CD14-positive monocyte (primary cell): ENCODE measurements at regions not wholly inside any gene's neighbourhood (a gene's known extent, or its start where the extent isn't known, plus 50 kb on each side); places are given as distances from the start of the nearest gene placed in this dataset.

ENCODE experiments used
- DNase-seq, 3 donors: peaks; one replicate each; pipeline ENCODE4 v3.0.0-alpha.2; 2011 to 2022
- H2AFZ ChIP-seq: 2 replicates; pipeline ENCODE4 v1.6.0; 2012; ENCODE audit warnings: mild to moderate bottlenecking, low read depth, low read length, inconsistent platforms; ENCODE audit not compliant: insufficient read depth, poor library complexity, severe bottlenecking
- H3K27ac ChIP-seq, 2 donors: 1 replicate in 1 of 2; 2 replicates in 1 of 2; pipeline ENCODE4 v1.5.1; 2012 to 2013; ENCODE audit warnings: low read length in 2 of 2, control low read depth in 1 of 2, inconsistent platforms in 1 of 2, low read depth in 1 of 2, mild to moderate bottlenecking in 1 of 2
- H3K27me3 ChIP-seq, 2 donors: one replicate each; pipeline versions ENCODE4 v1.6.0 to v1.6.1; 2011 to 2013; ENCODE audit warnings: low read length in 2 of 2; ENCODE audit not compliant: control insufficient read depth in 2 of 2, insufficient read depth in 2 of 2
- H3K36me3 ChIP-seq, 2 donors: replicated peaks in 1 of 2; 1 replicate in 1 of 2; 2 replicates in 1 of 2; pipeline versions ENCODE4 v1.5.1 to v1.6.1; 2012 to 2013; ENCODE audit warnings: low read length in 2 of 2, control low read depth in 1 of 2, inconsistent platforms in 1 of 2, mild to moderate bottlenecking in 1 of 2; ENCODE audit not compliant: insufficient read depth in 2 of 2, control insufficient read depth in 1 of 2
- H3K4me1 ChIP-seq, 2 donors: 1 replicate in 1 of 2; 2 replicates in 1 of 2; pipeline versions ENCODE4 v1.5.1 to v1.6.1; 2012 to 2013; ENCODE audit warnings: low read length in 2 of 2, control low read depth in 1 of 2, inconsistent platforms in 1 of 2, mild to moderate bottlenecking in 1 of 2, moderate library complexity in 1 of 2; ENCODE audit not compliant: insufficient read depth in 2 of 2, control insufficient read depth in 1 of 2
- H3K4me2 ChIP-seq: replicated peaks from 2 replicates; pipeline ENCODE3; 2012; ENCODE audit warnings: low read length, moderate library complexity, mild to moderate bottlenecking; ENCODE audit not compliant: poor library complexity, severe bottlenecking; ENCODE audit errors: extremely low read depth
- H3K4me3 ChIP-seq, 3 experiments: fragments of 200-600 bp in 1 of 3; sonication (generic) in 1 of 3; replicated peaks in 1 of 3; 1 replicate in 2 of 3; 2 replicates in 1 of 3; pipeline ENCODE4 v1.5.1; 2011 to 2013; ENCODE audit warnings: low read length in 3 of 3, mild to moderate bottlenecking in 3 of 3, control low read depth in 2 of 3, low read depth in 2 of 3, inconsistent platforms in 1 of 3, moderate library complexity in 1 of 3
- H3K79me2 ChIP-seq: 2 replicates; pipeline ENCODE4 v1.6.0; 2012; ENCODE audit warnings: mild to moderate bottlenecking, control low read depth, inconsistent platforms, low read length, moderate library complexity; ENCODE audit not compliant: insufficient read depth
- H3K9ac ChIP-seq: 2 replicates; pipeline ENCODE4 v1.6.0; 2017; ENCODE audit warnings: low read length, mild to moderate bottlenecking; ENCODE audit not compliant: insufficient read depth, poor library complexity, severe bottlenecking
- H3K9me3 ChIP-seq, 2 donors: replicated peaks in 1 of 2; 1 replicate in 1 of 2; 2 replicates in 1 of 2; pipeline versions ENCODE4 v1.5.1 to v1.6.1; 2012 to 2013; ENCODE audit warnings: low read length in 2 of 2, control low read depth in 1 of 2; ENCODE audit not compliant: control insufficient read depth in 1 of 2, insufficient read depth in 1 of 2
- H4K20me1 ChIP-seq: 2 replicates; pipeline ENCODE4 v1.6.0; 2012; ENCODE audit warnings: mild to moderate bottlenecking, low read length, control low read depth, moderate library complexity; ENCODE audit not compliant: insufficient read depth
- H3K27ac Mint-ChIP-seq, 7 donors: one replicate each; pipeline ENCODE4 v1.8.0; 2020; ENCODE audit warnings: mild to moderate bottlenecking in 7 of 7, mixed read lengths in 7 of 7, moderate library complexity in 6 of 7, inconsistent platforms in 2 of 7
- H3K27me3 Mint-ChIP-seq, 3 donors: one replicate each; pipeline ENCODE4 v1.8.0; 2021 to 2022; ENCODE audit warnings: low read depth in 3 of 3, mild to moderate bottlenecking in 3 of 3, mixed read lengths in 3 of 3, moderate library complexity in 3 of 3, inconsistent platforms in 1 of 3
- H3K36me3 Mint-ChIP-seq, 2 donors: one replicate each; pipeline ENCODE4 v1.8.0; 2020; ENCODE audit warnings: mixed read lengths in 2 of 2, inconsistent platforms in 1 of 2, mild to moderate bottlenecking in 1 of 2
- H3K4me1 Mint-ChIP-seq: one replicate; pipeline ENCODE4 v1.8.0; 2020; ENCODE audit warnings: mild to moderate bottlenecking, mixed read lengths
- H3K4me3 Mint-ChIP-seq, 2 donors: one replicate each; pipeline ENCODE4 v1.8.0; 2020; ENCODE audit warnings: mild to moderate bottlenecking in 2 of 2, mixed read lengths in 2 of 2, moderate library complexity in 1 of 2
- H3K9me3 Mint-ChIP-seq, 7 donors: one replicate each; pipeline ENCODE4 v1.8.0; 2020 to 2022; ENCODE audit warnings: mixed read lengths in 7 of 7, mild to moderate bottlenecking in 6 of 7, moderate library complexity in 6 of 7, inconsistent platforms in 2 of 7
- WGBS: methylation state at CpG from one replicate; pipeline ENCODE4 v1.1.5; 2013; ENCODE audit warnings: missing lambda C conversion rate; ENCODE audit not compliant: insufficient coverage; 5-methylcytosine and 5-hydroxymethylcytosine counted together
- intact Hi-C, 2 donors: fragments of 100-400 bp; cut with micrococcal nuclease; formaldehyde crosslinking; loops; one replicate each; pipeline versions ENCODE4 v1.15.0 to v1.15.1; 2023
- TF ChIP-seq, protein P1 (sequence below): fragments of 200-600 bp; IDR thresholded peaks from one replicate; pipeline ENCODE4 v1.8.0; 2022; ENCODE audit warnings: antibody characterized with exemption, mild to moderate bottlenecking

DNA sequence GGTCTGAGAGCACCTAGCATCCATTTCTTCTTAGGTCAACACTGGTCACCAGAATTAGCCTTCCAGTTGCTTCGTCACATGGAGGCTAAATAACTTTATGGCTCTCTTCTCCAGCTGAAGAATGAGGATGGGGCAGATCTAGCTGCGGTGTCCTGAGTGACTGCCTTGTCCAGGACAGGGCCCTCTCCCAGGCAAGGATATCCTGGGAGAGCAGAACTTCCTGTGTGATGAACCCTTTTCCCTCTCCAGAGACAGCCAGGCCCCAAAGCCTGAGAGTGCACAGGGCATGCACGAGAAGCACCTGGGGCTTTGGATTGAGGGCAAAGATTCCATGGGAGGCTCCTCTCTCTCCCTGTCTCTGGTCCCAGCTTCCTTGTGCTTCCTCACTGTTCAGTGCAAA is 108.2 kb upstream of the MAMLD1 start:
- Histone ChIP-seq H3K9me3 (no peaks in the 10 kb centered on the region), H3K4me2 (no peak overlapping the region), H3K27me3 (no peaks in the 10 kb centered on the region), H3K9ac (no peak overlapping the region), H3K36me3 (no peaks in the 10 kb centered on the region), H2AFZ (no peak overlapping the region), H3K4me3 (no peak overlapping the region), H3K27ac (no peak overlapping the region), H4K20me1 (no peaks in the 10 kb centered on the region), H3K4me1 (no peaks in the 10 kb centered on the region), H3K79me2 (no peaks in the 10 kb centered on the region)
- intact Hi-C loops = no loop called here
- TF ChIP-seq, protein P1, sequence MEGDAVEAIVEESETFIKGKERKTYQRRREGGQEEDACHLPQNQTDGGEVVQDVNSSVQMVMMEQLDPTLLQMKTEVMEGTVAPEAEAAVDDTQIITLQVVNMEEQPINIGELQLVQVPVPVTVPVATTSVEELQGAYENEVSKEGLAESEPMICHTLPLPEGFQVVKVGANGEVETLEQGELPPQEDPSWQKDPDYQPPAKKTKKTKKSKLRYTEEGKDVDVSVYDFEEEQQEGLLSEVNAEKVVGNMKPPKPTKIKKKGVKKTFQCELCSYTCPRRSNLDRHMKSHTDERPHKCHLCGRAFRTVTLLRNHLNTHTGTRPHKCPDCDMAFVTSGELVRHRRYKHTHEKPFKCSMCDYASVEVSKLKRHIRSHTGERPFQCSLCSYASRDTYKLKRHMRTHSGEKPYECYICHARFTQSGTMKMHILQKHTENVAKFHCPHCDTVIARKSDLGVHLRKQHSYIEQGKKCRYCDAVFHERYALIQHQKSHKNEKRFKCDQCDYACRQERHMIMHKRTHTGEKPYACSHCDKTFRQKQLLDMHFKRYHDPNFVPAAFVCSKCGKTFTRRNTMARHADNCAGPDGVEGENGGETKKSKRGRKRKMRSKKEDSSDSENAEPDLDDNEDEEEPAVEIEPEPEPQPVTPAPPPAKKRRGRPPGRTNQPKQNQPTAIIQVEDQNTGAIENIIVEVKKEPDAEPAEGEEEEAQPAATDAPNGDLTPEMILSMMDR = no peak
- WGBS = 90% methylated on average over 2 of the region's 3 CpGs
- no peaks in the 10 kb centered on the region for H3K36me3 Mint-ChIP-seq
- H3K27me3 Mint-ChIP-seq = peaks cover 0 to 2% (median 0%) of the 10 kb centered on the region in 3 donors
- no peak overlapping the region for H3K4me3 Mint-ChIP-seq
- H3K4me1 Mint-ChIP-seq = no peaks in the 10 kb centered on the region
- H3K9me3 Mint-ChIP-seq = peaks cover 0 to 6% (median 0%) of the 10 kb centered on the region in 7 donors
- H3K27ac Mint-ChIP-seq = no peak overlapping the region
- no peak for DNase-seq

DNA sequence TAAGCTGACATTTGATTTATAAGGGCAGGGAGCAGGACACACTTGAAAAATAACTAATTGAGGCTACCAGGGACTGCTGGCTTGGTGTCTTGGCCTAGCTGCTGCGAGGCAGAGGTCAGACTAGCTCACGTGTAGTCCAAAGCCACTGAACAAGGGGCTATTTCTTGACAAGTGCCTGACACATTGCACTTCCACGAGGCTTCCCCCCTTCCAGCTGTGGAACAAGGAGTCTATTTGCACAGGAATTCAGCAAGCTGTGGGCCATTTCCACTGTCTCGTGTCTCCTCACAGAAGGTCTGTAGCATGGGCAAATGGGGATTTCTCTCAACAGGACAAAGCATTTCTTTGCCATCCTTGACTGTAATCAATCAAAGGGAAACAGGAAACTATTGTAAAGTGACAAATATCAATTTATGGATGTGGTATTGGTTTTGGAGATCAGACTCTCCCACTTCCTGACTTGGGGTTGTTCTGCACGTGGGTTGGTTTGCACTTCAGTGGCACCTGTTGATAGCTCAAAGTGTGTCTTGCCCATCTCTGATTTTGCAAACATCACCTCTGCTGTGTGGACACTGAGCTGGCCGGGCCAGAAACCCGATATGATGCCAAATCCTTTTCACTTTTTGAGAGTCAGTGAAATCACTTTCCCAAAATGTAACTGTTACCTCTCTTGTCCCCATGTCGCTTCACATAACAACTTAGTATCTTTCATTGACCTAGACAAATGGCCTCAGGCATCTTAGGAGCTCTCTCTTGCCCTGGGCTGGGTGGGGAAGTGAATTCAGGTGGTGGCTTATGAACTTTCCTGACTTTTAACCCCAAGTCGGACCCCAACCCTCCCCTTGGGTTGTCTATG is 107.4 kb upstream of the MAMLD1 start:
- WGBS = 75% methylated on average over 2 of the region's 9 CpGs

More for the DNA sequence above, 107.4 kb upstream of the MAMLD1 start:
- Mint-ChIP-seq H3K27me3 (peaks cover 0 to 2% (median 0%) of the 10 kb centered on the region in 3 donors), H3K4me1 (no peaks in the 10 kb centered on the region), H3K36me3 (no peaks in the 10 kb centered on the region), H3K9me3 (peaks cover 0 to 6% (median 0%) of the 10 kb centered on the region in 7 donors), H3K27ac (no peak overlapping the region), H3K4me3 (no peak overlapping the region)
- no peaks in the 10 kb centered on the region for H4K20me1 ChIP-seq
- intact Hi-C loops = no loop called here
- H3K9me3 ChIP-seq = no peaks in the 10 kb centered on the region
- H3K36me3 ChIP-seq = no peaks in the 10 kb centered on the region
- H3K27me3 ChIP-seq = no peaks in the 10 kb centered on the region
- H3K4me1 ChIP-seq = no peaks in the 10 kb centered on the region
- DNase-seq = no peak
- TF ChIP-seq, protein P1 = no peak
- H3K4me2 ChIP-seq = no peak overlapping the region
- H3K79me2 ChIP-seq = no peaks in the 10 kb centered on the region
- H3K9ac ChIP-seq = no peak overlapping the region
- no peak overlapping the region for H2AFZ ChIP-seq
- H3K4me3 ChIP-seq = no peak overlapping the region
- H3K27ac ChIP-seq = no peak overlapping the region
